UCSD-AML1 (cell line): ENCODE measurements at regions not wholly inside any gene's neighbourhood (a gene's known extent, or its start where the extent isn't known, plus 50 kb on each side); places are given as distances from the start of the nearest gene placed in this dataset.
"Not testable (repeated sequence)": the region's sequence is repeated elsewhere in the genome, so short reads cannot be mapped to it uniquely, and the experiment has no call there.

ENCODE experiments used
- DNase-seq: peaks from one replicate; lab custom pipeline; 2025; ENCODE audit not compliant: unreplicated experiment; lab: John Stamatoyannopoulos, UW

GRCh38 chr6:11304946-11305345, 72.5 kb upstream of the NEDD9 start:
- DNase-seq, result no peak

- not testable (repeated sequence) for DNase-seq
Observed at GRCh38 chr6:11299876-11300428, 67.5 kb upstream of the NEDD9 start.

DNA sequence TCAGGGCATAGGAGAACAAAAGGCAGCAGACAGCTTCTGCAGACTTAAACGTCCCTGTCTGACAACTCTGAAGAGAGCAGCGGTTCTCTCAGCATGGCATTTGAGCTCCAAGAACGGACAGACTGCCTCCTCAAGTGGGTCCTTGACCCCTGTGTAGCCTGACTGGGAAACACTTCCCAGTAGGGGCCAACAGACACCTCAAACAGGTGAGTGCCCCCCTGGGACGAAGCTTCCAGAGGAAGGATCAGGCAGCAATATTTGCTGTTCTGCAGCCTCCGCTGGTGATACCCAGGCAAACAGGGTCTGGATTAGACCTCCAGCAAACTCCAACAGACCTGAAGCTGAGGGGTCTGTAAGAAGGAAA, 66.9 kb upstream of the NEDD9 start:
- DNase-seq, result not testable (repeated sequence)

- no peak for DNase-seq
Observed at GRCh38 chr6:11298651-11299420, 66.4 kb upstream of the NEDD9 start.

DNA sequence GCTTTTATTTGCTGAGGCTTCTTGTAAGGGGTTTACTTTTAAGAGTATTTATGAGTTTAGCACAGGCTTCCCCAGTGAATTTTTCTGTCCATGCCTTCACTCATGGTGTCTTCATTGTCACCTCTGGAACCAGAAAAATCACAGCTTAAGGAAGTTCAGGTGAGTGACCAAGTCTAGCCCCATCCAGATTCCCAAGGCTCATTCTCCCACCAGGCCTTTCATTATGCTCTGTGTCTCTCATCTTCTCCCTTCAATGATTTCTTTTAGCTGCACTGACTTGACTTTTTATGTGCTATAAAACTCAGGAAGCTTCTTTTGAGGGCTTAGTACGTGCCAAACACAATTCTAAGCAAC, 64.9 kb upstream of the NEDD9 start:
- DNase-seq, result no peak

DNA sequence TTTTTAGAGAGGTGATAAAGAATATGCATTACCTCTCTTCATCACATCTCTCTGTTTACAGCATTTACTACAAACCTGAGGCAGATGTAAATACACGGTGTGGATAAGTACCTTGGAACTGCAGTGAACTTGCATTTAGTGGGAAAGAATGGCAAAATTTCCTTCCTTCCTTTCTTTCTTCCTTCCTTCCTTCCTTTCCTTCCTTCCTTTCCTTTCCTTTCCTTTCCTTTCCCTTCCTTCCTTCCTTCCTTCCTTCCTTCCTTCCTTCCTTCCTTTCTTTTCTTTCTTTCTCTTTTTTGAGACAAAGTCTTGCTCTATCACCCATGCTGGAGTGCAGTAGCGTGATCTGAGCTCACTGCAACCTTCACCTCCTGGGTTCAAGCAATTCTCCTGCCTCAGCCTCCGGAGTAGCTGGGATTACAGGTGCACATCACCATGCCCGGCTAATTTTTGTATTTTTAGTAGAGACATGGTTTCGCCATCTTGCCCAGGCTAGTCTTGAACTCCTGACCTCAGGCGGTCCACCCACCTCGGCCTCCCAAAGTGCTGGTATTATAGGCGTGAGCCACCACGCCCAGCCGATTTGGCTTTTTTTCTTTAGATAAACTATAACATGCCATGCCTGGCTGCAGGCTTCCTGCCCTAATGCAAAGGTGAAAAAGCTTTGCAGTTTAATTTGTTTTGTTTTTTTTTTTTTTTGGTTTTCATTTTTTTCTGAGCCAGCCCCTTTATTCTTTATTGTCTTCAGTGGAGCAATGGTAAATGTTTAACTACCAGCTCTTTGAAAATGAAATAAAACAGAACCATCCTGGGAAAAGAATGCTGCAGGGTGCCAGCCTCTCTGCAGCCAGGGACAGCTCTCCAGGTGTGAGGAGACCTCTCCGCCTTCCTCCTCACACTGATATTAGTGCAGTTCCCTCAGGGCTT, 64.2 kb upstream of the NEDD9 start:
- DNase-seq, result no peak

DNA sequence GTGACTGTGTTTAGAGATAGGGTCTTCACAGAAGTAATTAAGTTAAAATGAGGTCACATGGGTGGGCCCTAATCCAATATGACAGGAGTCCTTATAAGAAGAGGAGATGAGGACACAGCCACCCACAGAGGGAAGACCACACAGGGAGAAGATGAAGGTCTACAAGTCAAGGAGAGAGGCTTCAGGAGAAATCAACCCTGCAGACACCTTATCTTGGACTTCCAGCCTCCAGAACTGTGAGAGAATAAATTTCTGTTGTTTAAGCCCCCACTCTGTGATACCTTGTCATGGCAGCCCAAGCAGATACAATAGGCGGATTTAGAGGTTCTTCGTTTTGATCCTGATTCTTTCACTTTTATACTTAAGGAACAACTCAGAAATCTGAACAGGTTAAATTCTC, 63.5 kb upstream of the NEDD9 start:
- no peak for DNase-seq

GRCh38 chr6:11294228-11294627, 61.8 kb upstream of the NEDD9 start:
- no peak for DNase-seq

GRCh38 chr6:11292594-11293236, 60.2 kb upstream of the NEDD9 start:
- DNase-seq, result no peak

- DNase-seq, result no peak
Observed at GRCh38 chr6:11292091-11292490, 59.6 kb upstream of the NEDD9 start.

GRCh38 chr6:11291582-11291981, 59.1 kb upstream of the NEDD9 start:
- DNase-seq, result no peak

- no peak for DNase-seq
Observed at GRCh38 chr6:11290027-11290426, 57.6 kb upstream of the NEDD9 start.

DNA sequence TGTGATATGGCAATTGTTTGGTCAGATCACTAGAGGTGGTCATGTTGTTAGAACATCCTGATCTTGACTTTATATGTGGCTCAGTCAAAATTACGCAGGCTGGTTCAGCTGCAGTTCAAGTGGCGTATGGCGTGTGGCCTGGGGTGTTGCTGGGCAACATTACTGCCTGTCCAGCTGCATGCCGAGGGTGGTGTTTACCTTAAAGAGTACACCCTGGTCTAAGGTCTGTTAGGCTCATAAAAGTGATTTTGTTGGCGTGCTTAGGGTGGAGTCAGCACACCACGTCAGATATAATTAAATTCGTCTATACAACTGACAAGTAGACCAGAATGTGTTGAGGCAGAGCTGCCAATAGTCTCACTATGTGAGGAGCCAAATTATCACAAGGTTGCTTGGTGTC, 55.6 kb upstream of the NEDD9 start:
- no peak for DNase-seq

GRCh38 chr6:11284996-11285395, 52.5 kb upstream of the NEDD9 start:
- no peak for DNase-seq

- no peak for DNase-seq
Observed at GRCh38 chr6:11283629-11284028, 51.2 kb upstream of the NEDD9 start.

DNA sequence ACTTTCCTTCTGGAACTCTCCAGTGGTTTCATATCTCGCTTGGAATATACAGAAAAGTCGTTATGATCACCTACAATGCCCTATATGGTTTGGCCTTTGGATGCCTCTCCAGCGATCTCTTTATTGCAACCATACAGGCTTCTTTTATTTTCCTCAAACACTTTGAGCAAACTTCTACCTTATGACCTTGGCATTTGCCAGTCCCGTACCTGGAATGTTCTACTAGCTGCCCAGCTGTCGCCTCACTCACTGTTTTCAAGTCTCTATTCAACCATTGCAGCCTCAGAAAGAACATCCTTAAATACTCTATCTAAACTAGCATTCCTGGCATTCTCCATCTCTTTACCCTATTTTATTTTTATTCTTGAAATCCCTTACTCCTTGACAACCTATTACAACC, 50.4 kb upstream of the NEDD9 start:
- DNase-seq, result no peak
